GM13976 (cell line): ENCODE measurements at regions not wholly inside any gene's neighbourhood (a gene's known extent, or its start where the extent isn't known, plus 50 kb on each side); places are given as distances from the start of the nearest gene placed in this dataset.
"Not testable (repeated sequence)": the region's sequence is repeated elsewhere in the genome, so short reads cannot be mapped to it uniquely, and the experiment has no call there.

Source experiments
- DNase-seq: peaks from one replicate; pipeline ENCODE4 v3.0.0; 2012; ENCODE audit warnings: low spot score
- in situ Hi-C: fragments of 300-500 bp; cut with MboI; formaldehyde crosslinking; loops from one replicate; pipeline ENCODE4 v1.12.0; 2022; ENCODE audit warnings: low sequenced_read_pairs, mixed read lengths, inconsistent platforms; ENCODE audit not compliant: unreplicated experiment
- TF ChIP-seq, protein P1 (sequence below): IDR thresholded peaks from 2 replicates; pipeline ENCODE4 v1.5.1; 2012; ENCODE audit warnings: borderline replicate concordance, mild to moderate bottlenecking; ENCODE audit not compliant: insufficient read depth; ENCODE audit errors: extremely low read depth, missing control alignments, control extremely low read depth

DNA sequence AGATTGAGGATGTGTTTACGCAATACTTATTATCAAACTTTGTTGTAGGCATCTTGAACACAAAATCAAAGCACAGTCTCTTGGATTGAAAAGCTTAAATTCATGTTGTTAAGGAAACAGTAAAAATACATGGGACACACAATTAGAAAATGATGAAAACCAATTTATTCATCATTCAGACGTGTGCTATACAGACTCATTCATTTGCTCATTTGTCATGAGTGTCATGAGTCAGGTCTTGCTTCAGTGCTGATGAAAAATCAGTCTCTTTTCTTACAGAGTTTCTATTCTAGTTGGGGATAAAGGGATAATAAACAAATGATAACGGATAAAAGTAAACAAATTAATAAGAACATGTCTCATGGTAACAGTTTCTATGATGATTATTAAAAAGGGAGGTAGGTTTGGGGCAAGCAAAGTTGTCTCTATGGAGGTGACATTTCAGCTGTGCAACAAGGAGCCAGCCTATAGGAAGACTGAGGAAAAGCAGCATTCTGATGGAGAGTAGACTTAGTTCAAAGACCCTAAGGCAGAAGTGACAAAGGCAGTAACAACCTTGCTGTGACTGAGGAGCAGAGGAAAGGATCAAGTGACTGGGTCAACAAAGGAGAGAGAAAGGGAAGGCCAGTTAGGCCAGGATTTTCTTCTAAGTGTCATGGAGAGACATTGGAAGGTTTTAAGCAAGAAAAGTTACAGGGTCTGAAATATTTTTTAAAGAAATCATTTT lies 224.0 kb upstream of the HHIP start:
- TF ChIP-seq, protein P1, sequence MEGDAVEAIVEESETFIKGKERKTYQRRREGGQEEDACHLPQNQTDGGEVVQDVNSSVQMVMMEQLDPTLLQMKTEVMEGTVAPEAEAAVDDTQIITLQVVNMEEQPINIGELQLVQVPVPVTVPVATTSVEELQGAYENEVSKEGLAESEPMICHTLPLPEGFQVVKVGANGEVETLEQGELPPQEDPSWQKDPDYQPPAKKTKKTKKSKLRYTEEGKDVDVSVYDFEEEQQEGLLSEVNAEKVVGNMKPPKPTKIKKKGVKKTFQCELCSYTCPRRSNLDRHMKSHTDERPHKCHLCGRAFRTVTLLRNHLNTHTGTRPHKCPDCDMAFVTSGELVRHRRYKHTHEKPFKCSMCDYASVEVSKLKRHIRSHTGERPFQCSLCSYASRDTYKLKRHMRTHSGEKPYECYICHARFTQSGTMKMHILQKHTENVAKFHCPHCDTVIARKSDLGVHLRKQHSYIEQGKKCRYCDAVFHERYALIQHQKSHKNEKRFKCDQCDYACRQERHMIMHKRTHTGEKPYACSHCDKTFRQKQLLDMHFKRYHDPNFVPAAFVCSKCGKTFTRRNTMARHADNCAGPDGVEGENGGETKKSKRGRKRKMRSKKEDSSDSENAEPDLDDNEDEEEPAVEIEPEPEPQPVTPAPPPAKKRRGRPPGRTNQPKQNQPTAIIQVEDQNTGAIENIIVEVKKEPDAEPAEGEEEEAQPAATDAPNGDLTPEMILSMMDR = no peak
- in situ Hi-C loops = no loop called here
- DNase-seq = no peak

DNA sequence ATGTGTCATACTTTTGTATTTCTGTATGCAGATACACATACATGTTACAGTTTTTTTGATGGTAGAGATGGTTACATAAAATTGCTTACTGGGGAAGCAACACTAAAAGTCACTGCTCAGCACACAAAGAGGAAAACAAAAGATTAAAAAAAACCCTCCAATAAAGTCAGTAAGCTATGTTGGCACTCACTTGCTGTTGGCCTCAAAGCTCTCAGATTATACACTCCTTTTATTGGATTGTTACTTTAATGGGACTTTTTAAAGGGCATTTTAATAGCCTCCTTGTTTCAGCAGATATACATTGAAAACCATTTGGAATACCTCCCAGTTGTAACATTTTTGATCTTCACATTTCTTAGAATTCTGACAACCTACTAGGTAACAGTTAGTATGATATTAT lies 222.0 kb upstream of the HHIP start:
- in situ Hi-C loops = no loop called here
- DNase-seq = no peak
- TF ChIP-seq, protein P1 = no peak

DNA sequence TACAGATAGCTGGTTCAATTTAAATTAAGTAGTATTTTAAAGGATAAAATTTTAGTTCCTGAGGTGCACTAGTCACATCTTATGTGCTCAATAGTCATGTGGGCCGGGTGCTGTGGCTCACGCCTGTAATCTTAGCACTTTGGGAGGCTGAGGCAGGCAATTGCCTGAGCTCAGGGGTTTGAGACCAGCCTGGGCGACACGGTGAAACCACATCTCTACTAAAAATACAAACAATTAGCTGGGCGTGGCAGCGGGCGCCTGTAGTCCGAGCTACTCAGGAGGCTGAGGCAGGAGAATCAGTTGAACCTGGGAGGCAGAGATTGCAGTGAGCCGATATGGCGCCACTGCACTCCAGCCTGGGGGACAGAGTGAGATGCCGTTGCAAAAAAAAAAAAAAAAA lies 219.9 kb upstream of the HHIP start:
- DNase-seq, in situ Hi-C loops: not testable (repeated sequence)

DNA sequence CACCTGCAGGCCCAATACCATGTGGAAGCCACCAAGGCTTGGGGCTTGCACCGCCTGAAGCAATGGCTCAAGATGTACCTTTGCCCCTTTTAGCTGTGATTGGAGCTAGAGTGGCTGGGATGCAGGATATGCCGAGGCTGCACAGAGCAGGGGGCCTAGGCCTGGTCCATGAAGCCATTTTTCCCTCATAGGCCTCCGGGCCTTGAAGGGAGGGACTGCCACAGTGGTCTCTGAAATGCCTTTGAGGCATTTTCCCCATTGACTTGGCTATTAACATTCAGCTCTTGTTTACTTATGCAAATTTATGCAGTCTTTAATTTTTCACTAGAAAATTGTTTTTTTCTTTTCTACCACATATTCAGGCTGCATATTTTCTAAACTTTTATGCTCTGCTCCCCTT lies 203.2 kb upstream of the HHIP start:
- in situ Hi-C loops = no loop called here
- no peak for DNase-seq
- TF ChIP-seq, protein P1 = no peak

DNA sequence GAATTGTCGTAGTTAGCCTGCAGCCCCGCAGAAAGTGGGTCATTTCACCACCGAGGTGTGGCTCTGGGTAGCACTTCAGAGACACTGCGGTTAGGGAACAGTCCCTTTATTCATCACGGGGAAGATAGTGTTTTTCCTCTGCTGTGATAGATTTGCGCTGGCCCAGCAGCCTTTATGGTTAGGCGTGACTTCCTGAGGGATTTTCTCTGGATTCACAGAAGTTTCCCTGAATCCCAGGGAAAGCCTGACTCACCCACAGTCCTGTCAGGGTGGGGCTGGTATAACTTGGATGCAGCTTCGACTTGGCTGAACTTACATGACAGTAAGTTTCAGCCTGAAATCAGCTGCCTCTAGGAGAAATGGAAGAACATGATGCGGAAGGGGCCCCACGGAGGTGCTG lies 196.3 kb upstream of the HHIP start:
- no peak for DNase-seq
- TF ChIP-seq, protein P1 = no peak
- in situ Hi-C loops = no loop called here

DNA sequence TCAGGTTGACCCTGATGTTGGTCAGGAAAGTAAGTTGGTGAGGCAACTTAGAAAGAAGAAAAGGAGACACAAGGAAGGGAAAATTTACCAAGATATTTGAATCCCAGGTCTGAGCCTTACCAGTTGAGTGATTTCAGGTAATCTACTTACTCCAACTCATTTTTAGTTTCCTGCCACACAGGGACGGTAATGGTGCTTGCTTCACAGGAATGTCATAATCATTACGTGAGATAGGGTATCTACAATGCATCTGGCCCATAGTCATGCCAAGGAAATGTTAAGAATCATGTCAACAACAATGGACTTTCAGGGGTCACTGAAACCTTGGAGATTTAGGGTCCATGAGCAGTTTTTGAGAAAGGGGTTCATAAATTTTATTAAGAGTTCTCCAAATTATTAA lies 195.4 kb upstream of the HHIP start:
- in situ Hi-C loops = no loop called here
- TF ChIP-seq, protein P1 = no peak
- DNase-seq = no peak

DNA sequence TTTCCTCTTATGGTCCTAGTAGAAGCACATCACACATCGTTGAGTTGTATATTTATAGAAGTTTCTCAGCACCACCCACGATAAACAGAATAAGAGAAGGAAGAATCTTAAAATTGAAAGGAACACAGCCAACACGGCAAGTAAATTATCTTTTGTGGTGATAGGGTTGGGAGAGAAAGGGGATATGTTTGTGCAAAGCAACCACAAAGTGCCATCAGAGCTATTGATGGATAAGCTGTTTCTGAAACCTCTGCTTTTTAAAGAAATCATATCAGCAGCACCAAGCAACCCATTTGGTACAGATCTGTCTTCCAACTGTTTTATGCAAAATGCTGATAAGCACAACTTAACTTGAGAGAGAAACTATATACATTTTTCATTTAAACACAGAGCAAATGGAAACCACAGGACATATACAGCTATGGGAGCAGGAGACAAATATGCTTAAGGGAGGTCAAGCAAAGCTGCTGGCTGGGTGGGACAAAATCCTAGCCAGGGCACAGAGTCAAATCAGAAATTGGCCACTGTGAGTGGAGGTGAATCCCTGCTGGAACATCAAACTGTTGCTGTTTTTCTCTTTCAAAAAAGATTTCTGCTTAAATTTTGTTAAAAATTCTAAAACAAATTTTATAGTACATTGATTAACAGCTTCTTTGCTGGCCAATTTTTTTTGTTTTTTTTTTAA lies 194.0 kb upstream of the HHIP start:
- TF ChIP-seq, protein P1 = no peak
- DNase-seq = no peak
- in situ Hi-C loops = no loop called here
